GM23338 (cell line): ENCODE measurements at regions not wholly inside any gene's neighbourhood (a gene's known extent, or its start where the extent isn't known, plus 50 kb on each side); places are given as distances from the start of the nearest gene placed in this dataset.

Experiments
- ATAC-seq: fragments of 200-7000 bp; cut with Tn5 transposase; 3 replicates; pipeline ENCODE4 v1.9.1; 2020
- DNase-seq: peaks from one replicate; pipeline ENCODE4 v3.0.0-alpha.2; 2015; ENCODE audit warnings: low spot score
- H2AFZ ChIP-seq: fragments of 200-600 bp; sonication (generic); 2 replicates; pipeline ENCODE4 v1.8.0; 2016; ENCODE audit warnings: antibody characterized with exemption, mild to moderate bottlenecking, moderate library complexity
- H3F3A ChIP-seq: fragments of 200-600 bp; sonication (generic); replicated peaks from 2 replicates; pipeline ENCODE4 v1.8.0; 2017; ENCODE audit warnings: antibody characterized with exemption, mixed run types, low read depth
- H3K27ac ChIP-seq: fragments of 200-600 bp; sonication (generic); 2 replicates; pipeline ENCODE4 v1.6.1; 2016; ENCODE audit warnings: low read depth
- H3K27me3 ChIP-seq: fragments of 200-600 bp; sonication (generic); 2 replicates; pipeline ENCODE4 v1.8.0; 2016; ENCODE audit warnings: mild to moderate bottlenecking, mixed run types, moderate library complexity; ENCODE audit not compliant: insufficient read depth
- H3K36me3 ChIP-seq: fragments of 200-600 bp; sonication (generic); 2 replicates; pipeline ENCODE4 v1.8.0; 2016; ENCODE audit warnings: mild to moderate bottlenecking; ENCODE audit not compliant: insufficient read depth
- H3K4me1 ChIP-seq: fragments of 200-600 bp; sonication (generic); 2 replicates; pipeline ENCODE4 v1.8.0; 2016; ENCODE audit warnings: mild to moderate bottlenecking, moderate library complexity; ENCODE audit not compliant: insufficient read depth
- H3K4me2 ChIP-seq: fragments of 200-600 bp; sonication (generic); 2 replicates; pipeline ENCODE4 v1.7.1; 2017; ENCODE audit warnings: mixed run types
- H3K4me3 ChIP-seq: fragments of 200-600 bp; sonication (generic); 2 replicates; pipeline ENCODE4 v1.6.1; 2016; ENCODE audit warnings: mixed run types
- H3K79me2 ChIP-seq: fragments of 200-600 bp; sonication (generic); replicated peaks from 2 replicates; pipeline ENCODE4 v1.8.0; 2017; ENCODE audit warnings: mild to moderate bottlenecking; ENCODE audit not compliant: insufficient read depth
- H3K9me2 ChIP-seq: fragments of 200-600 bp; sonication (generic); 2 replicates; pipeline ENCODE4 v1.8.0; 2017; ENCODE audit not compliant: insufficient read depth
- H4K20me1 ChIP-seq: fragments of 200-600 bp; sonication (generic); replicated peaks from 2 replicates; pipeline ENCODE4 v1.8.0; 2017; ENCODE audit warnings: mild to moderate bottlenecking; ENCODE audit not compliant: insufficient read depth
- H3K27ac Mint-ChIP-seq: 2 replicates; pipeline ENCODE4 v1.8.0; 2020; ENCODE audit warnings: inconsistent platforms, mild to moderate bottlenecking, moderate library complexity, mixed read lengths
- H3K27me3 Mint-ChIP-seq: 3 replicates; pipeline ENCODE4 v1.8.0; 2022; ENCODE audit warnings: low read depth, mild to moderate bottlenecking, moderate library complexity, mixed read lengths, inconsistent platforms; ENCODE audit not compliant: insufficient read depth, poor library complexity
- H3K36me3 Mint-ChIP-seq: 3 replicates; pipeline ENCODE4 v1.8.0; 2021; ENCODE audit warnings: low read depth, mild to moderate bottlenecking, inconsistent platforms, moderate library complexity, mixed read lengths
- H3K4me1 Mint-ChIP-seq: 3 replicates; pipeline ENCODE4 v1.8.0; 2020; ENCODE audit warnings: mild to moderate bottlenecking, inconsistent platforms, mixed read lengths
- H3K4me3 Mint-ChIP-seq: 3 replicates; pipeline ENCODE4 v1.8.0; 2021; ENCODE audit warnings: moderate library complexity, mild to moderate bottlenecking, inconsistent platforms, mixed read lengths
- H3K9me3 Mint-ChIP-seq: 3 replicates; pipeline ENCODE4 v1.8.0; 2020; ENCODE audit warnings: moderate library complexity, mild to moderate bottlenecking, inconsistent platforms, mixed read lengths
- CREB1 ChIP-seq: fragments of 250-450 bp; sonication (Bioruptor Pico); IDR thresholded peaks from 2 replicates; pipeline ENCODE4 v1.5.0; 2020; ENCODE audit warnings: low read depth, mild to moderate bottlenecking, moderate library complexity
- ETS1 ChIP-seq: IDR thresholded peaks from 2 replicates; pipeline ENCODE4 v1.6.1; 2016; ENCODE audit warnings: antibody characterized with exemption
- EZH2 ChIP-seq: fragments of 200-600 bp; sonication (generic); IDR thresholded peaks from one replicate; pipeline ENCODE4 v1.8.0; 2017; ENCODE audit warnings: antibody characterized with exemption, mild to moderate bottlenecking, low read depth; ENCODE audit not compliant: unreplicated experiment
- JUNB ChIP-seq: IDR thresholded peaks from one replicate; pipeline ENCODE4 v1.6.1; 2016; ENCODE audit warnings: antibody characterized with exemption; ENCODE audit not compliant: unreplicated experiment
- NANOG ChIP-seq: IDR thresholded peaks from 2 replicates; pipeline ENCODE4 v1.6.1; 2016; ENCODE audit warnings: antibody characterized with exemption, borderline replicate concordance
- POLR2AphosphoS5 ChIP-seq: IDR thresholded peaks from 2 replicates; pipeline ENCODE4 v1.6.1; 2016; ENCODE audit warnings: antibody characterized with exemption, low read depth
- REST ChIP-seq: IDR thresholded peaks from one replicate; pipeline ENCODE4 v1.6.1; 2018; ENCODE audit warnings: antibody characterized with exemption; ENCODE audit not compliant: unreplicated experiment
- ZNF114 ChIP-seq: fragments of 250-450 bp; sonication (Bioruptor Pico); IDR thresholded peaks from 2 replicates; pipeline ENCODE4 v1.5.0; 2020; ENCODE audit warnings: mild to moderate bottlenecking, moderate library complexity
- ZNF331 ChIP-seq: fragments of 250-450 bp; sonication (Bioruptor Pico); IDR thresholded peaks from 2 replicates; pipeline ENCODE4 v1.5.0; 2020; ENCODE audit warnings: low read depth, mild to moderate bottlenecking, moderate library complexity
- TF ChIP-seq, protein P1 (sequence below), 2 experiments: fragments of 200-600 bp in 1 of 2; sonication (generic) in 1 of 2; conservative IDR thresholded peaks; 2 replicates each; pipeline versions ENCODE4 v1.5.1 to v1.6.1; 2016 to 2017; ENCODE audit warnings: antibody characterized with exemption in 2 of 2, low read depth in 2 of 2, mild to moderate bottlenecking in 2 of 2, moderate library complexity in 1 of 2

- TF ChIP-seq ETS1 = no peak
- TF ChIP-seq EZH2 = no peak
- TF ChIP-seq ZNF114 (CRISPR knock-in tag) = no peak
- no peak for TF ChIP-seq JUNB
- no peak for TF ChIP-seq CREB1 (CRISPR knock-in tag)
- TF ChIP-seq POLR2AphosphoS5 = no peak
- TF ChIP-seq, protein P1, sequence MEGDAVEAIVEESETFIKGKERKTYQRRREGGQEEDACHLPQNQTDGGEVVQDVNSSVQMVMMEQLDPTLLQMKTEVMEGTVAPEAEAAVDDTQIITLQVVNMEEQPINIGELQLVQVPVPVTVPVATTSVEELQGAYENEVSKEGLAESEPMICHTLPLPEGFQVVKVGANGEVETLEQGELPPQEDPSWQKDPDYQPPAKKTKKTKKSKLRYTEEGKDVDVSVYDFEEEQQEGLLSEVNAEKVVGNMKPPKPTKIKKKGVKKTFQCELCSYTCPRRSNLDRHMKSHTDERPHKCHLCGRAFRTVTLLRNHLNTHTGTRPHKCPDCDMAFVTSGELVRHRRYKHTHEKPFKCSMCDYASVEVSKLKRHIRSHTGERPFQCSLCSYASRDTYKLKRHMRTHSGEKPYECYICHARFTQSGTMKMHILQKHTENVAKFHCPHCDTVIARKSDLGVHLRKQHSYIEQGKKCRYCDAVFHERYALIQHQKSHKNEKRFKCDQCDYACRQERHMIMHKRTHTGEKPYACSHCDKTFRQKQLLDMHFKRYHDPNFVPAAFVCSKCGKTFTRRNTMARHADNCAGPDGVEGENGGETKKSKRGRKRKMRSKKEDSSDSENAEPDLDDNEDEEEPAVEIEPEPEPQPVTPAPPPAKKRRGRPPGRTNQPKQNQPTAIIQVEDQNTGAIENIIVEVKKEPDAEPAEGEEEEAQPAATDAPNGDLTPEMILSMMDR (conservative IDR thresholded peaks at IDR 0.05; ENCODE audit: low read depth in 2 of 2) = no peak
- TF ChIP-seq NANOG = no peak
- TF ChIP-seq REST = no peak
Observed at GRCh38 chr15:66625974-66626373, 60.2 kb upstream of the LCTL start (continued).

DNA sequence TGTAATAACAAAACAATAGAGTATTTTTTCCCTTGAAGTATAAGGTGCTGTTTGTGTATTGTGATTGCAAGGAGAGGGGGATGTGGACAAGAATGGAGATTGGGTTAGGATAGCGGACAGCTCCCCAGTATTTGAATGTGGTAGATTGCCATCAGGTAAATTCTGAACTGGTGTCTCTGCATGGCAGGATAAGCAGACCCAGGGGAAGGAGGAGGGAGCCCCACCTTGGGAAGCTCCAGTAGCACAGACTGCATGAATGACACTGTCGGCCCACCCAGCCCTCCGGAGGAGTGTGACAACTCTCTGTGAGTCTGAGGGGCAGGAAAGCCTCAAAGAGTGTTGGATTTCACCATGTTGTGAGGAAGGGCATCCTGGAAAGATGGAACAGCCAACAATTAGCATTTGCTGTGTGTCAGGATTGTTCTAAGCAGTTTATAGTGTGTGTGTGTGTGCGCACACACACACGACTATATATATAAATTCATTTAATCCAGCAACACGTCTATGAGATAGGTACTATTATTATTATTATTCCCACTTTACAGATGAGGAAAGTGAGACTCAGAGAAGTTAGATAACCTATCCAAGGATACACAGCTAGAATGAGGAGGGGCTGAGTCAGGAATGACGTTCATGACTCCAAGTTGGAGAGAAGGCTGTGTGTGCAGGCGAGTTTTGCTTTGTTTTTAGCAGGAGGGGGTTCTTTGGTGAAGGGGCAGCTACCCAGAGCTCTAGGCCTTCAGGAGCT, 63.4 kb upstream of the LCTL start:
- H3K4me1 ChIP-seq = peaks cover 35% of the 10 kb centered on the region
- no peak for TF ChIP-seq ZNF114 (CRISPR knock-in tag)
- TF ChIP-seq EZH2 = no peak
- TF ChIP-seq ZNF331 = no peak
- TF ChIP-seq, protein P1 (conservative IDR thresholded peaks at IDR 0.05; ENCODE audit: low read depth in 2 of 2) = no peak

More for the DNA sequence above, 63.4 kb upstream of the LCTL start:
- ATAC-seq = no peak
- no peak for DNase-seq
- Histone ChIP-seq H3K4me3 (no peak overlapping the region), H3K9me2 (no peaks in the 10 kb centered on the region), H3K36me3 (no peaks in the 10 kb centered on the region), H3K4me2 (no peak overlapping the region), H3K79me2 (no peaks in the 10 kb centered on the region), H4K20me1 (no peaks in the 10 kb centered on the region), H3K27ac (no peak overlapping the region), H3F3A (no peaks in the 10 kb centered on the region), H3K27me3 (no peaks in the 10 kb centered on the region), H2AFZ (0 out of 2 replicates have a peak overlapping the region, but pooled peaks have one; percentile 32)
- Mint-ChIP-seq H3K36me3 (no peaks in the 10 kb centered on the region), H3K27ac (no peak overlapping the region; the same call in 1 of the 2 replicates), H3K4me3 (no peak overlapping the region; the same call in 2 of the 3 replicates), H3K27me3 (peaks cover 5% of the 10 kb centered on the region), H3K9me3 (no peaks in the 10 kb centered on the region), H3K4me1 (peaks cover 61% of the 10 kb centered on the region)
